ENCODE measurements at regions not wholly inside any gene's neighbourhood (a gene's known extent, or its start where the extent isn't known, plus 50 kb on each side); places are given as distances from the start of the nearest gene placed in this dataset.

DNA sequence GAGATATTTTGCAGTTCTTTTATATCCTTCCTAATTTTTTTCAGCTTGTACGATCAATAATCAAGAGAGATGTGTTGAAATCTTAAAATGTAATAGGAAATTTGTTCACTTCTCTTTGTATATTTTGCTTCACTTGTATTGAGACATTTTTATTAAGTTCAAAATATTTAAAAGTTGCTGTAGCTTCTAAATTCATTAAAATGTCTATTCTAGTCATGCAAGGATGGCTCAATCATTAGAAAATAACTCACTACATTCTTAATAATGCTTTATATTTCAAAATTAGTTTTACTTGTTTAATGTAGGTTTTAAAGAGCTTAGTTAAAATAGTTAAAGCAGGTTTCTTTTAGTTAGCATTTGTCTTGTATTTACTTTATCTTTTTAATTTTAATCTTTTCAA, 308.4 kb downstream of the CYRIA start:
- H3K36me3 ChIP-seq (ENCODE audit: control insufficient read depth in 4 of 4, insufficient read depth in 3 of 4, low read depth in 1 of 4, low read length in 3 of 4) = no peaks in the 10 kb centered on the region
- H3K9me3 ChIP-seq (ENCODE audit: control insufficient read depth in 4 of 4, low read length in 3 of 4) = peaks cover 0 to 5% (median 1%) of the 10 kb centered on the region in 4 donors
- TF ChIP-seq, protein P1, sequence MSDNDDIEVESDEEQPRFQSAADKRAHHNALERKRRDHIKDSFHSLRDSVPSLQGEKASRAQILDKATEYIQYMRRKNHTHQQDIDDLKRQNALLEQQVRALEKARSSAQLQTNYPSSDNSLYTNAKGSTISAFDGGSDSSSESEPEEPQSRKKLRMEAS (IDR thresholded peaks at IDR 0.05) = no peak
- TF ChIP-seq NR2F2 (IDR thresholded peaks at IDR 0.05) (no peak), RAD21 (IDR thresholded peaks at IDR 0.05) (no peak), FOXA2 (IDR thresholded peaks at IDR 0.05) (no peak)
- TF ChIP-seq, protein P2, sequence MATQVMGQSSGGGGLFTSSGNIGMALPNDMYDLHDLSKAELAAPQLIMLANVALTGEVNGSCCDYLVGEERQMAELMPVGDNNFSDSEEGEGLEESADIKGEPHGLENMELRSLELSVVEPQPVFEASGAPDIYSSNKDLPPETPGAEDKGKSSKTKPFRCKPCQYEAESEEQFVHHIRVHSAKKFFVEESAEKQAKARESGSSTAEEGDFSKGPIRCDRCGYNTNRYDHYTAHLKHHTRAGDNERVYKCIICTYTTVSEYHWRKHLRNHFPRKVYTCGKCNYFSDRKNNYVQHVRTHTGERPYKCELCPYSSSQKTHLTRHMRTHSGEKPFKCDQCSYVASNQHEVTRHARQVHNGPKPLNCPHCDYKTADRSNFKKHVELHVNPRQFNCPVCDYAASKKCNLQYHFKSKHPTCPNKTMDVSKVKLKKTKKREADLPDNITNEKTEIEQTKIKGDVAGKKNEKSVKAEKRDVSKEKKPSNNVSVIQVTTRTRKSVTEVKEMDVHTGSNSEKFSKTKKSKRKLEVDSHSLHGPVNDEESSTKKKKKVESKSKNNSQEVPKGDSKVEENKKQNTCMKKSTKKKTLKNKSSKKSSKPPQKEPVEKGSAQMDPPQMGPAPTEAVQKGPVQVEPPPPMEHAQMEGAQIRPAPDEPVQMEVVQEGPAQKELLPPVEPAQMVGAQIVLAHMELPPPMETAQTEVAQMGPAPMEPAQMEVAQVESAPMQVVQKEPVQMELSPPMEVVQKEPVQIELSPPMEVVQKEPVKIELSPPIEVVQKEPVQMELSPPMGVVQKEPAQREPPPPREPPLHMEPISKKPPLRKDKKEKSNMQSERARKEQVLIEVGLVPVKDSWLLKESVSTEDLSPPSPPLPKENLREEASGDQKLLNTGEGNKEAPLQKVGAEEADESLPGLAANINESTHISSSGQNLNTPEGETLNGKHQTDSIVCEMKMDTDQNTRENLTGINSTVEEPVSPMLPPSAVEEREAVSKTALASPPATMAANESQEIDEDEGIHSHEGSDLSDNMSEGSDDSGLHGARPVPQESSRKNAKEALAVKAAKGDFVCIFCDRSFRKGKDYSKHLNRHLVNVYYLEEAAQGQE (IDR thresholded peaks at IDR 0.05) = no peak
- no peak for DNase-seq (ENCODE audit: low spot score)
- H3K9ac ChIP-seq (ENCODE audit: low read depth in 1 of 2, low read length in 2 of 2) = no peak overlapping the region
- no peak overlapping the region for H3K4me3 ChIP-seq (ENCODE audit: low read depth in 1 of 3, low read length in 3 of 3)
- no peaks in the 10 kb centered on the region for H3K27me3 ChIP-seq (ENCODE audit: control insufficient read depth in 4 of 4, insufficient read depth in 4 of 4, low read length in 3 of 4)
- no peak overlapping the region for H3K27ac ChIP-seq (ENCODE audit: low read depth in 1 of 2, low read length in 2 of 2)
- WGBS = 91% methylated on average over 1 of the region's 1 CpG
- H3K4me1 ChIP-seq (ENCODE audit: control insufficient read depth in 4 of 4, insufficient read depth in 4 of 4, low read length in 3 of 4) = no peaks in the 10 kb centered on the region

DNA sequence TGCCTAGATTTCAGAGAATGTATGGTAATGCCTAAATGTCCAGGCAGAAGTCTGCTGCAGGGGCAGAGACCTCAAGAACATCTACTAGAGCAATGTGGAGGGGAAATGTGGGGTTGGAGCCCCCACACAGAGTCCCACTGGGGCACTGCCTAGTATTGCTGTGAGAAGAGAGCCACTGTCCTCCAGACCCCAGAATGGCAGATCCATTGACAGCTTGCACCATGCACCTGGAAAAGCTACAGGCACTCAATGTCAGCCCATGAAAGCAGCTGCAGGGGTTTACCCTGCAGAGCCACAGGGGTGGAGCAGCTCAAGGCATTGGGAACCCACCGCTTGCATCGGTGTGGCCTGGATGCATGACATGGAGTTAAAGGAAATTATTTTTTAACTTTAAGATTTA, 314.1 kb downstream of the CYRIA start:
- no peaks in the 10 kb centered on the region for H3K27me3 ChIP-seq (ENCODE audit: control insufficient read depth in 4 of 4, insufficient read depth in 4 of 4, low read length in 3 of 4)
- DNase-seq (ENCODE audit: low spot score) = no peak
- H3K9ac ChIP-seq (ENCODE audit: low read depth in 1 of 2, low read length in 2 of 2) = no peak overlapping the region
- no peaks in the 10 kb centered on the region for H3K4me1 ChIP-seq (ENCODE audit: control insufficient read depth in 4 of 4, insufficient read depth in 4 of 4, low read length in 3 of 4)
- no peaks in the 10 kb centered on the region for H3K36me3 ChIP-seq (ENCODE audit: control insufficient read depth in 4 of 4, insufficient read depth in 3 of 4, low read depth in 1 of 4, low read length in 3 of 4)
- TF ChIP-seq, protein P1 (IDR thresholded peaks at IDR 0.05) = no peak
- TF ChIP-seq HNF4G (IDR thresholded peaks at IDR 0.05) (no peak), EGR1 (IDR thresholded peaks at IDR 0.05; ENCODE audit: low read depth in 2 of 2) (no peak), JUND (IDR thresholded peaks at IDR 0.05) (no peak), RXRA (IDR thresholded peaks at IDR 0.05) (no peak), TAF1 (conservative IDR thresholded peaks at IDR 0.05) (no peak), FOXA1 (IDR thresholded peaks at IDR 0.05) (no peak), NR2F2 (IDR thresholded peaks at IDR 0.05) (no peak)
- peaks cover 0 to 3% (median 0%) of the 10 kb centered on the region in 4 donors for H3K9me3 ChIP-seq (ENCODE audit: control insufficient read depth in 4 of 4, low read length in 3 of 4)
- WGBS = 96% methylated on average over 2 of the region's 2 CpGs
- H3K4me3 ChIP-seq (ENCODE audit: low read depth in 1 of 3, low read length in 3 of 3) = no peak overlapping the region
- H3K27ac ChIP-seq (ENCODE audit: low read depth in 1 of 2, low read length in 2 of 2) = no peak overlapping the region

DNA sequence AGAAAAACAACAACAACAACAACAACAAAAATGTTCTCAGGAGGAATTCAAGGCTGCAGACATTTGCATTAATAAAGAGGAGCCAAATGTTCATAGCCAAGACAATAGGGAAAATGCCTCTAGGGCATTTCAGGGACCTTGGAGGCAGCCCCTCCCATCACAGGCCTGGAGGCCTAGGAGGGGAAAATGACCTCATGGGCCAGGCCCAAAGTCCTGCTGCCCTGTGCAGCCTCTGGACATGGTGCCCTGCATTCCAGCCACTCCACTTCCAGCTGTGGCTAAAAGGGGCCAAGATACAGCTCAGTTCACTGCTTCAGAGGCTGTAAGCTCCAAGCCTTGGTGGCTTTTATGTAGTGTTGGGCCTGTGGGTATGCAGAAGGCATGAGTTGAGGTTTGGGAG, 314.5 kb downstream of the CYRIA start:
- H3K27me3 ChIP-seq (ENCODE audit: control insufficient read depth in 4 of 4, insufficient read depth in 4 of 4, low read length in 3 of 4) = no peaks in the 10 kb centered on the region
- no peak for DNase-seq (ENCODE audit: low spot score)
- no peak overlapping the region for H3K27ac ChIP-seq (ENCODE audit: low read depth in 1 of 2, low read length in 2 of 2)
- no peaks in the 10 kb centered on the region for H3K36me3 ChIP-seq (ENCODE audit: control insufficient read depth in 4 of 4, insufficient read depth in 3 of 4, low read depth in 1 of 4, low read length in 3 of 4)
- H3K4me1 ChIP-seq (ENCODE audit: control insufficient read depth in 4 of 4, insufficient read depth in 4 of 4, low read length in 3 of 4) = no peaks in the 10 kb centered on the region
- H3K9ac ChIP-seq (ENCODE audit: low read depth in 1 of 2, low read length in 2 of 2) = no peak overlapping the region
- no peak for TF ChIP-seq RAD21 (IDR thresholded peaks at IDR 0.05)
- no peak for TF ChIP-seq GABPA (IDR thresholded peaks at IDR 0.05 in 1 of 2, conservative IDR thresholded peaks at IDR 0.05 in 1 of 2)
- TF ChIP-seq HNF4A (conservative IDR thresholded peaks at IDR 0.05) = no peak
- no peak overlapping the region for H3K4me3 ChIP-seq (ENCODE audit: low read depth in 1 of 3, low read length in 3 of 3)
- peaks cover 0 to 3% (median 0%) of the 10 kb centered on the region in 4 donors for H3K9me3 ChIP-seq (ENCODE audit: control insufficient read depth in 4 of 4, low read length in 3 of 4)
